Effector CD4-positive, alpha-beta T cell (primary cell): ENCODE measurements at regions not wholly inside any gene's neighbourhood (a gene's known extent, or its start where the extent isn't known, plus 50 kb on each side); places are given as distances from the start of the nearest gene placed in this dataset.
"Not testable (repeated sequence)": the region's sequence is repeated elsewhere in the genome, so short reads cannot be mapped to it uniquely, and the experiment has no call there.

Source experiments
- DNase-seq: peaks from one replicate; pipeline ENCODE4 v3.0.0-alpha.2; 2020

GRCh38 chr17:33950061-33950460, 305.0 kb upstream of the CCL2 start:
- DNase-seq = no peak

DNA sequence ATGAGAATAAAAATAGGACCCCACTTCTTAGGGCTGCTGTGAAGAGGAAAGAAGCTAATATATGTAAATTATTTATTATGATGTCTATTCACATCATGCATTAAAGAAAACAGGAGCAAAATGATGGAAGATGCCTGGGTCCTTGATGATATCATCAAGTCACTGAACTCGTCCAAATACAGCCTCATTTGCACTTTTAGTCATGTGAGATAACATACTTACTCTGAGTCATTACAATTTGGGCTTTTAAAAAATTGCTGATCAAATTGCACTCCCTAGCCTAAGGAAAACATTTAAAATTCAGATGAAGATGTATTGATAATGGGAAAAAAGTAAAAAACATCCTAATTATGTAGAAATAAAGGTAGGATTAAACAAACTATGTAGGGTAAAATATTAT, 302.7 kb upstream of the CCL2 start:
- no peak for DNase-seq

- DNase-seq = no peak
Observed at GRCh38 chr17:33954597-33954996, 300.5 kb upstream of the CCL2 start.

GRCh38 chr17:33955461-33955860, 299.6 kb upstream of the CCL2 start:
- no peak for DNase-seq

DNA sequence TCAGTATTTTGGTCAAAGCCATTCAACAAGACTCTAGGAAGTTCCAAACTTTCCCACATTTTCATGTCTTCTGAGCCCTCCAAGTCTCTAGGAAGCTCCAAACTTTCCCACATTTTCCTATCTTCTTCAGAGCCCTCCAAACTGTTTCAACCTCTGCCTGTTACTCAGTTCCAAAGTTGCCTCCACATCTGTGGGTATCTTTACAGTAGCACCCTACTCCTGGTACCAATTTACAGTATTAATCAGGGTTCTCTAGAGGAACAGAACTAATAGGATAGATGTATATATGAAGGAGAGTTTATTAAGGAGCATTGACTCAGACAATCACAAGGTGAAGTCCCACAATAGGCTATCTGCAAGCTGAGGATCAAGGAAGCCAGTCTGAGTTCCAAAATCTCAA, 296.0 kb upstream of the CCL2 start:
- DNase-seq = not testable (repeated sequence)

DNA sequence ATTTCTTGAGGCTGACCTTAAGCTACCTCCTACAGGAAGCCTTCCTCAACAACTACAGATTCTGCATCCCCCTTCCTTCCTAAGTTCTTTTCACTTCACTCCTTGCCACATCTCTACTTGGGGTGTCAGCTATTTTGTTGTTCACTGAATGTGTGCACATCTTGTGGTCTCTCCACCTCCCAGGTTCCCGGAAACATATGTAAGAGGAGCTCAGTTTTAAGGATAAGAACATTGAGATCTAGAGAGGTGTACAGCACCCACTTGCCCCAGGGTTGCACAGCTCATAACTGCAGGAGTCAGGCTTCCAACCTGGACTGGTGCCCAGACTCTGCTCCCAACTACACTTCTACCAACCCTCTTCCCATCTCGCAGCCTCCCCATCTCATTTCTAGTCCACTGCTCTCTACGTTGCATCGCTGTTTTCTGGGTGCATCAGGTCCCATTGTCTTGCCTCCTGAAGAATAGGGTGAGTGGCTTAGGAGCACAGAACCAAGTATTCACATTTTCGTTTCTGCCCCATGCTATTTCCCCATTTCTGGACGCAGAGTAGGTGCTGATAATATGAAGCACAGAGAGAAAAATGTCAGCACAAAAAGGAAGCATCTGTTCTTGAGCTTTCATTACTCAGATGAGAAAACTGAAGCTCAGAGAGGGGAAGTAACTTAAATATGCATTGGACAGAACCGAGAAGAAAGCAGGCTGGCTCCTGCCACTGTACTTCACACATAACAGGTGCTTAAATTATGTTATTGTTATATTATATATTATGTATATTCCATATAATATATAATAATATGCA, 292.0 kb upstream of the CCL2 start:
- DNase-seq = no peak

DNA sequence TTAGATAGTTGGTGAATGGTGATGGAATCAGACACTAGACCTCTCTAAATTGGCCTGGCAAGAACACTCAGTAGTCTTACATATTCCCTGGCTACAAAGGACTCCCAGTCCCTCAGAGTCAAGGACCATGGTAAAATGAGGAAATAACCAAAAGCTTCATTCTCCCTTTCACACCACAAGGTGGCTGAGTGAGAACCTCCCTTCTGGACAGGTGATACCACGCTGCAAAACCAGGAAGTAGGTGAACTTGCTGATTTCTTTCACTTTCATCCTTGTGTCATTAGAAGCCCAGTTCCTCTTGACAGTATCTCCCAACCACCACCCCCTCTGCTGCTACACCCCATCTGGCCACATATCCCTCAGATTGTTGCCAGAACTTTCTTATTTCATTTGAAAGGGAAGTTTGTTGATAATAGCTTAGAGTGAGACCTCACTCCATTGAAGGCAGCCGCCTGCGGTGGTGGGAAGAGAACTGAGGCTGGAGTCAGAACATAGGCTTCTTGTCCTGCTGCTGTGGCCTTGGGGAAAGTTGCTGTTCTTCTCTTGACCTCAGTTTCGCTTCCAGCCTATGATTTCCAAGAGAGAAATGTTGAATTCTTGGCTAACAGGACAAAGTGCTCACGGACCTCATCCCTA, 290.6 kb upstream of the CCL2 start:
- DNase-seq = no peak

GRCh38 chr17:33966410-33967059, 288.6 kb upstream of the CCL2 start:
- no peak for DNase-seq

GRCh38 chr17:33967608-33968349, 287.3 kb upstream of the CCL2 start:
- no peak for DNase-seq

GRCh38 chr17:33968350-33969044, 286.6 kb upstream of the CCL2 start:
- no peak for DNase-seq

DNA sequence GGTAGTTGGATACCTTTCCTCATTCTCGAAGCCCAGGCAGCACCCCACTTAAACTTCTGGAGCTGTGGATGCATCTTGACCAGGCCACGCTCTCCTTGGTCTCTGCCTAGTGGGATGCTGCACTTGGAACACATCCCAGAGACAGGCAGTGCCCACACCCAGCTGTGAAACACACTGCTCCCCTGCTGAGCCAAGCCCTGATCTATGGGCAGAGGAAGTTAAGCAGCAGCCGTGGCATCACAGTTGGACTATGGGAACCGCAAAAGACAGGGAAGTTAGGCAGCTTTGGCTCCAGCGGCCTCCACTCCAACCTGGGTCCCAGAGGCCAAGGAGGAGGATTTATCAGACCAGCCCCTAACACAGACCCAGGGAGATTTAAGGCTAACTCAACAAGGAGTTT, 284.8 kb upstream of the CCL2 start:
- no peak for DNase-seq

GRCh38 chr17:33972763-33973162, 282.3 kb upstream of the CCL2 start:
- no peak for DNase-seq

DNA sequence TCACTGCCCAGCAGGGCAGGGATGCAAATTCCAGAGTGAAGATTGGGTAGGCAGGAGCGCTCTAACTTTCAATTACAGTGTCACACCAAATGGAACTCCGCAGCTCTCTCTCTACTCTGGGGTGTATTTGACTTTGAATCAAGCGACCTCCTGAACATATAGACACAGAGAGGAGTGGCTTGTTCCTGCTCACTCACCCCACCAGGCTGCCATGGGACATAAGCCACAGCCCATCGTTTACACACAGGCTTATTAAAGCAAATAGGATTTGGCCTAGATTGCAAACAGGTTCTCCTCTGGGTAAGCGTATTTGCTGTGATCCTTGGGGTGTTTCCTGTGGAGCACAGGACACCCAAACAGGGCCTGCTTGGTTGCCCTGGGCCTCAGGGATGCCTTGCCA, 281.6 kb upstream of the CCL2 start:
- DNase-seq = no peak

DNA sequence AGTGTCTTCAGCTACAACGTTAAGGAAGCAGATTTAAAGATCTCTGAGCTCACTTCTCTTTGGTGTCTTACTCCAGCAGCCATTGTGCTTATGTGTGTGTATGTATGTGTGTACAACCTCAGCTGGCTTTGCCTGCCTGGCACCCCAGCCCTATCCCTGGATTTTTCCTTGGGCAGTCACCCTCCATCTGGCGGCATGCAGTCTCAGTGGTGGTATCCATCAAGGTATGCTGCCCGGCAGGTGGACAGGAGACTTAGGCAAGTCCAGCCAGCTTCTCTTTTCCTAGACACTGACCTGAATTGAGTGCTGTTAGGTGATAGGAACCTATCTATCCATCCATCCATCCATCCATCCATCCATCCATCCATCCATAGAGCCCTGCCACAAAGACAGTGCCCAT, 280.8 kb upstream of the CCL2 start:
- no peak for DNase-seq

GRCh38 chr17:33976831-33977230, 278.3 kb upstream of the CCL2 start:
- DNase-seq = no peak

- no peak for DNase-seq
Observed at GRCh38 chr17:33977729-33978514, 277.2 kb upstream of the CCL2 start.

GRCh38 chr17:33978889-33979288, 276.2 kb upstream of the CCL2 start:
- no peak for DNase-seq

GRCh38 chr17:33980193-33980592, 274.9 kb upstream of the CCL2 start:
- no peak for DNase-seq

- no peak for DNase-seq
Observed at GRCh38 chr17:33981711-33982601, 273.1 kb upstream of the CCL2 start.

DNA sequence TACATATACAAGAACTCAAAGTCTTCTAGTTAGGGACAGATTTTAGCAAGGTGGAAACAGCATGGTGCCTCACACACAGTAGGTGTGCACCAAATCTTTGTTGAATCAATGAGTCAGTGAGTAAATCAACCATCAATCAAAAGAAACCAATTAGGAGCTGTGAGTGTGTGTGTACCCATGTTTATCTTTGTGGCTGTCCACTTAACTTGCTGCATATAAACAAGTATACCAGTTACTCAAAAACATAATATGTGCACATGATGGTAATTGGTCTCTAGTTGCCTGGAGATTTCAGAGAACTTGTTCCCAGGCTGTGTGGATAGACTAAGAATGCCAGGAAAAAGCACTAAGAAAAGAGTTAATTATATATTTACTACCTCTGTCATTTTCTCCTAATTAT, 272.2 kb upstream of the CCL2 start:
- no peak for DNase-seq
